Calu3 (cell line): ENCODE measurements at regions not wholly inside any gene's neighbourhood (a gene's known extent, or its start where the extent isn't known, plus 50 kb on each side); places are given as distances from the start of the nearest gene placed in this dataset.
"Not testable (repeated sequence)": the region's sequence is repeated elsewhere in the genome, so short reads cannot be mapped to it uniquely, and the experiment has no call there.

Experiments
- BruUV-seq: library from RNA; stranded (reverse); fragments of 400-500 nt; replicated peaks from 2 replicates; lab custom pipeline; 2021; lab: Mats Ljungman, UMichigan
- CTCF ChIA-PET: fragments of 300-600 bp; sonication (Branson Sonifier 250); formaldehyde crosslinking; loops from one replicate; lab custom pipeline; 2022; ENCODE audit warnings: antibody characterized with exemption; lab: Charles Lee
- DNase-seq: peaks from one replicate; pipeline ENCODE4 v3.0.0; 2022
- H3K27ac Mint-ChIP-seq: one replicate; pipeline ENCODE4 v1.8.0; 2022; ENCODE audit warnings: mixed read lengths; ENCODE audit not compliant: unreplicated experiment
- H3K27me3 Mint-ChIP-seq: one replicate; pipeline ENCODE4 v1.8.0; 2022; ENCODE audit warnings: mixed read lengths; ENCODE audit not compliant: unreplicated experiment
- H3K36me3 Mint-ChIP-seq: one replicate; pipeline ENCODE4 v1.8.0; 2022; ENCODE audit warnings: mild to moderate bottlenecking, moderate library complexity, mixed read lengths; ENCODE audit not compliant: insufficient read depth, unreplicated experiment
- H3K4me1 Mint-ChIP-seq: one replicate; pipeline ENCODE4 v1.8.0; 2022; ENCODE audit warnings: mild to moderate bottlenecking, low read depth, mixed read lengths; ENCODE audit not compliant: unreplicated experiment
- H3K4me3 Mint-ChIP-seq: one replicate; pipeline ENCODE4 v1.8.0; 2022; ENCODE audit warnings: mild to moderate bottlenecking, low read depth, moderate library complexity, mixed read lengths; ENCODE audit not compliant: unreplicated experiment
- H3K9me3 Mint-ChIP-seq: one replicate; pipeline ENCODE4 v1.8.0; 2022; ENCODE audit warnings: low read depth, mixed read lengths; ENCODE audit not compliant: unreplicated experiment
- CTCF ChIP-seq: fragments of 200-600 bp; IDR thresholded peaks from one replicate; pipeline ENCODE4 v1.8.0; 2022; ENCODE audit warnings: antibody characterized with exemption; ENCODE audit not compliant: unreplicated experiment
- intact Hi-C: fragments of 100-400 bp; cut with micrococcal nuclease; formaldehyde crosslinking; loops from one replicate; pipeline ENCODE4 v1.10.0; 2022; ENCODE audit not compliant: unreplicated experiment

DNA sequence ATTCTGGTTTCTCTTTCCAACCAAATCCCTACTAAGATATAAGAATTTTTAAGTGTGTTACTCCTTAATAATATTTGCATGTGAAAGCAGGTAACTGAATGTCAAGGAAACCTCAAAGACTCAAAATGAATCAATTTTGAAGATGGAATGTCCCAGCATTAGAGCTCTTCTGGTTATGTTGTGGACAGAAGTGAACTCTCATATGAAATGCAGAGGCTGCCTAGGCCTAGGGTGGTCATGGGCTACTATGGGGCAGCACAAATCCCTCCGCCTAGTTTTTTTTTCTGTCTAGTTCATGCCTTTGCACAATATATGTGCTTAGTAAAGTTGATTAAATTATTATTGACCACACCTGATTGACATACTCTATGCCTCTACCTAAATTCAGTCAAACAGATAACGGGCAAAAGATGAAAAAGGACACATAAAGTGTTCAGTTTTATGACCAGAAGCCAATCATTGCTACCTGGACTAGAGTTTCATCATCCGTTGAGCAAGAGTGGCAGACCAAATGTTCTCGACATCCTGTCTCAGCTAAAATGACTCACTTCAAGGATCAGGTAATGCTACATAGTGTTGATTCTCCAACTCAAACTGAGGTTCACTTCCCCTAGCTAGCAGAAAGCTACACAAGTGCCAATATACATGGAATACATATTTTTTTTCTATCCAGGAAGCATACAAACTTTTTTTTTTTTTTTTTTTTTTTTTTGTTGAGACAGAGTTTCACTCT, 1211.4 kb downstream of the VRK1 start:
- Mint-ChIP-seq H3K4me3 (no peak overlapping the region), H3K27ac (no peak overlapping the region), H3K9me3 (peaks cover 5% of the 10 kb centered on the region), H3K36me3 (no peaks in the 10 kb centered on the region), H3K4me1 (no peaks in the 10 kb centered on the region), H3K27me3 (no peaks in the 10 kb centered on the region)
- CTCF ChIA-PET: interaction anchor here (0.7 kb wide), 1 partner anchor 837 kb away, joined by 5 read pairs; no protein-coding TSS in a partner anchor
- intact Hi-C loops: no loop called here
- no TSS peak for BruUV-seq
- TF ChIP-seq CTCF: no peak
- no peak for DNase-seq

DNA sequence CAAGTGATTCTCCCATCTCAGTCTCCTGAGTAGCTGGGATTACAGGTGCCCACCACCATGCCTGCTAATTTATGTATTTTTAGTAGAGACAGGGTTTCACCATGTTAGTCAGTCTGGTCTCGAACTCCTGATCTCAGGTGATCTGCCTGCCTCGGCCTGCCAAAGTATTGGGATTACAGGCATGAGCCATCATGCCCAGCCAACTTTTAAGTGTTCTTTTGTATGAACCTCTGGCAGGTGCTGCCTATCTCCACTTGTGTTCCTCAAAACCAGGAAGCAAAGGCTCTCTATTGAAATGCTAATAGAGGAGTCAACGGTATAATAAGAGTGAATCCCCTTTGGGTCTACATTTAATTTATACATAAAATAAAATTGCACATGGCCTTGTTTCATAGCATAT, 1212.0 kb downstream of the VRK1 start:
- DNase-seq, intact Hi-C loops, H3K27ac Mint-ChIP-seq, H3K27me3 Mint-ChIP-seq, H3K9me3 Mint-ChIP-seq, BruUV-seq, H3K36me3 Mint-ChIP-seq, H3K4me1 Mint-ChIP-seq, H3K4me3 Mint-ChIP-seq: not testable (repeated sequence)
- CTCF ChIA-PET: interaction anchor here (0.7 kb wide), 1 partner anchor 837 kb away, joined by 5 read pairs; no protein-coding TSS in a partner anchor

DNA sequence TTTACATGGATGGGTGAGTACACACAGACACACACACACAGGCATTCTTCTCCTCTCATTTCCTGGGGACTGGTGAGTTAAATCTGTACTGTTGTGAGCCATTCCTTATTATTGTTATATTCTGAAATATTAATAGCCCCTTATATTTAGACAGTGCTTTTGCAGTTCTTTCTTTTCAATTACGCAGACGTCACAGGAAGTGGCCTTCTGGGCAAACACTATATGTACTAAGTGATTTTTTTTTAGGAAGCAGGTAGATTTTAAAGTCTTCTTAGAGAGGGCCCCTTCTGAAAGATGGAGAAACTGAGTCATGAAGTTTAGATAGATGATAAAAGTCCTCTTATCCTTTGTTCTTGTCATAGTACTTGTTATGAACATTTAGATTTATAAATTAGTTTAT, 1213.6 kb downstream of the VRK1 start:
- intact Hi-C loops: no loop called here
- no peak for DNase-seq
- CTCF ChIA-PET: no interaction called here
- BruUV-seq: no TSS peak
- no peak for TF ChIP-seq CTCF
- no peak overlapping the region for H3K27ac Mint-ChIP-seq
- no peaks in the 10 kb centered on the region for H3K4me1 Mint-ChIP-seq
- H3K27me3 Mint-ChIP-seq: no peaks in the 10 kb centered on the region
- no peak overlapping the region for H3K4me3 Mint-ChIP-seq
- H3K36me3 Mint-ChIP-seq: no peaks in the 10 kb centered on the region
- H3K9me3 Mint-ChIP-seq: peaks cover 10% of the 10 kb centered on the region

- no TSS peak for BruUV-seq
- TF ChIP-seq CTCF: no peak
- Mint-ChIP-seq H3K9me3 (peaks cover 20% of the 10 kb centered on the region), H3K27ac (no peak overlapping the region), H3K27me3 (no peaks in the 10 kb centered on the region), H3K4me1 (no peaks in the 10 kb centered on the region), H3K36me3 (no peaks in the 10 kb centered on the region), H3K4me3 (no peak overlapping the region)
- no peak for DNase-seq
- CTCF ChIA-PET: no interaction called here
- intact Hi-C loops: no loop called here
Measured at GRCh38 chr14:98014851-98015615, 1217.9 kb downstream of the VRK1 start.

DNA sequence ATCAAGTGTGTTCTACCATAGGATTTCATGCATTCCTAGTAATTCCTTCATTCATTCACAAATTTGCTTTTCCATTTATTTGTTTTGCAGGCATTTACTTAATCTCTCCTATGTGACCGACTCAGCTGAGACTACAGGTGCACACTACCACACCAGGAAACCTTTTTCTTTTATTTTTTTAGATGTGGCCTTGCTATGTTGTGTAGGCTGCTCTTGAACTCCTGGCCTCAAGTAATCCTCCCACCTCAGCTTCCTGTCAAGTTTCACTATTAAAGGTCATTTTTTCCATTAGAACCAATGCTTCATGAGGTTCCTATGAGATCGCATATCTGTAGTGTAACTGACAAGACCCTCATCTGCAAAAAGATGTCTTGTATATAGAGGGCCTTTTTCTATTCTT, 1218.7 kb downstream of the VRK1 start:
- TF ChIP-seq CTCF: no peak
- H3K9me3 Mint-ChIP-seq: peaks cover 23% of the 10 kb centered on the region
- H3K4me3 Mint-ChIP-seq: no peak overlapping the region
- intact Hi-C loops: no loop called here
- CTCF ChIA-PET: no interaction called here
- no peak overlapping the region for H3K27ac Mint-ChIP-seq
- no peak for DNase-seq
- no TSS peak for BruUV-seq
- H3K36me3 Mint-ChIP-seq: no peaks in the 10 kb centered on the region
- no peaks in the 10 kb centered on the region for H3K27me3 Mint-ChIP-seq
- no peaks in the 10 kb centered on the region for H3K4me1 Mint-ChIP-seq
